Activated CD4-positive, alpha-beta T cell treated with anti-CD3 and anti-CD28 coated beads, Interleukin-2, amount 50 U/mL, for 16 hours (primary cell): ENCODE measurements at regions not wholly inside any gene's neighbourhood (a gene's known extent, or its start where the extent isn't known, plus 50 kb on each side); places are given as distances from the start of the nearest gene placed in this dataset.
"Not testable (repeated sequence)": the region's sequence is repeated elsewhere in the genome, so short reads cannot be mapped to it uniquely, and the experiment has no call there.

ENCODE experiments used
- DNase-seq: peaks from one replicate; pipeline ENCODE4 v3.0.0-alpha.2; 2020

DNA sequence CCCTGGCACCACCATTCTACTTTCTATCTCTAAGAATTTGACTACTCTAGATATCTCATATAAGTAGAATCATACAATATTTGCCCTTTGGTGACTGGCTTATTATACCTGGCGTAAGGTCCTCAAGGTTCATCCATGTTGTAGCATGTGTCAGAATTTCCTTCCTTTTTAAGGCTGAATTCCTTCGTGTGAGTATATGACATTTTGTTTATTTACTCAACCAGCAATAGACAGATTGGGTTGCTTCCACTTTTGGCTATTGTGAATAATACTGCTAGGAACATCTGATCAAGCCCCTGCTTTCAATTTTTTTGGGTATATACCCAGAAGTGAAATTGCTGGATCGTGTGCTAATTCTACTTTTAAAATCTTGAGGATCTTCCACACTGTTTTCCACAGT is 232.8 kb upstream of the MCHR2 start:
- no peak for DNase-seq

DNA sequence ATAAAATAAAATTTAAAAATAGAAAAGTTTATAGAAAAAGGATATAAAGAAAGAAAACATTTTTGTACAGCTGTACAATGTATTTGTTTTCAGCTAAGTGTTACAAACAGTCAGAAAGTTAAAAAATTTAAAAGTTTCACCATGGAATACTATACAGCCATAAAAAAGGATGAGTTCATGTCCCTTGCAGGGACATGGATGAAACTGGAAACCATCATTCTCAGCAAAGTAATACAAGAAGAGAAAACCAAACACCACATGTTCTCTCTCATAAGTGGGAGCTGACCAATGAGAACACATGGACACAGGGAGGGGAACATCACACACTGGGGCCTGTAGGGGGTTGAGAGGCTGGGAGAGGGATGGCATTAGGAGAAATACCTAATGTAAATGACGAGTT is 229.9 kb upstream of the MCHR2 start:
- DNase-seq, result not testable (repeated sequence)

DNA sequence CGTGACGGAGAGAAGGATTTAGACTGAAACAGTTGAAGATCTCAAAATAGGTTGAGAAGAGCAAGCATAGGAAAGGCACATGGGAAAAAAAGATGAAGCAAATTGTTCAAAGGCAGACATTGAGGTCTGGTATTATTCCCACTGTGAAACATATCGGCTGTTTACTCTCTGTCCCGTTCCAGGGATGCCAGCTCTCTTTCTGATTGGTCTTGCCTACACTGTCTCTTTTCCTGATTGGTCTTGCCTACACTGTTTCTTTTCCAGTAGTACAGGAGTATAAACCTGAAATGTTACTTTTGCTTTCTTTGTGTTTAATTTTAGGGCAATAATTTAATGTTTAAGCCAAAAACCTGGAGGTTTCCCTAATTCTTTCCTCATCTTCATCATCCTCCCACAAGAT is 226.5 kb upstream of the MCHR2 start:
- no peak for DNase-seq

DNA sequence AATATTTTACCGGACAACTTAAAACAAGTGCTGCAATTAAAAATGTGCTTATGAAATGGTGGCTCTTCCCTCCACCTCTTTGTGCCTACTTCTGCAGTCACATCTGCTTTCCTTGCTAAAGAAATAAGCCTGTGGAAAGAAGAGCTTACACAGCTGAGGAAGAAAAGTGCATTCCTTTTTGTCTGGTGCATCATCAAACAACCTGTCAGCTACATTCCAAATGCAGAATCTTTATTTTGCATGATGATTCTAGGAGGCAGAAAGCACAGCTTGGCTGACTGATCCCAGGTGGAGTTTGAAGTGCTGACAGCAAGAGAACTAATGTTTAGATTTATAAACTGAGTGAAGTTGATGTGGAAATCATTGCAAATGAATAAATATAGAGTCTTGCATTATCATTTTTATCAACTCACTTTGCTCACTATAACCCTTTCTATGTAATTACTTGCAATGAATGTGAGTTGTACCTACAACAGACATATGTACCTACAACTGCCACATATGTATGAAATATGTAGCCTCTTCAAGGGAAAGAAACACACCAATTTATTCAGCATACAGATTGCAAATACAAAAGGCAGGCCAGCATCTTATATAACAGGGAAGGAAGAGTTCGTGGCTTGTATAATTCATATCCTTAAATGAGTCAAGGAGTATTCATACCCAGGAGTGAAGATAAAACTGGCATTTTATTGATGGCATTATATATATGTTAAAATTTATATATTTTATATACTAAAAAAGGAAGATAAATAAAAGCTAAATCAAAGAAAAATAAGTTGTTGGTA is 223.4 kb upstream of the MCHR2 start:
- DNase-seq, result no peak

DNA sequence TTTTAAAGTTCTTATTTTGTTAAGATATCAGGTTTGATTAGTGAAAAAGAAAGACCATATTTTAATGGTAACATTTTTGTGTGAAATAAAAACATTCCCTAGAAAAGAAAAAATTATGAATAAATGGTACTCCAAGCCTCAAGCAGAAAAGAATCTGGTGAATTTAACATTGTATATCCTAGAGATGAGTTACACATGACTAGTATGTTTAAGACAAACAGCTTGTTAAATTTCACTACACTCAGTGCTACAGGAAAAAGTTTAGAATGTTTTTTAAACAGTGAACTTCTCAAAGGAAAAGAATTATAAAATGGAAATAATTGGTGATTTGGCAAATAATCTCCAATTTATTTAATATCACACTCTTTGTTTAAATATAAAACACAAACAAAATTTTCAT is 222.7 kb upstream of the MCHR2 start:
- DNase-seq, result no peak

DNA sequence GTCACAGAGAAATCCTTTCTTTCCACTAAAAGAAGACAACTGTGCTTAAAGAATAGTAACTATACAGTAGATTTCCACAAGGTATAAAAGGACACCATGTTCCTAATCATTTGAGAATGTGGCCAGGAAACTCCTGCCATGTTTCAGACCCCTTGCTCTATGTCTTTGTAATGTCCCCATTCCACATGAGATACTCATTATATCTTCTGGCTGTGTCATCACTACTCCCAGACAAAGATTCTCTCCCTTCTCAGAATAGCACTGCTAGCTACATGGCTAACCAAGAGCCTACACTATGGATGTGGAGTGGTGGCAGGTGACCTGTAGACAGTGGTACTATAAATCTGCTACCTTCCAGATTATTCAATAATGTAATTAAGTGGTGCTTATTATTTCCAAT is 218.1 kb upstream of the MCHR2 start:
- no peak for DNase-seq

DNA sequence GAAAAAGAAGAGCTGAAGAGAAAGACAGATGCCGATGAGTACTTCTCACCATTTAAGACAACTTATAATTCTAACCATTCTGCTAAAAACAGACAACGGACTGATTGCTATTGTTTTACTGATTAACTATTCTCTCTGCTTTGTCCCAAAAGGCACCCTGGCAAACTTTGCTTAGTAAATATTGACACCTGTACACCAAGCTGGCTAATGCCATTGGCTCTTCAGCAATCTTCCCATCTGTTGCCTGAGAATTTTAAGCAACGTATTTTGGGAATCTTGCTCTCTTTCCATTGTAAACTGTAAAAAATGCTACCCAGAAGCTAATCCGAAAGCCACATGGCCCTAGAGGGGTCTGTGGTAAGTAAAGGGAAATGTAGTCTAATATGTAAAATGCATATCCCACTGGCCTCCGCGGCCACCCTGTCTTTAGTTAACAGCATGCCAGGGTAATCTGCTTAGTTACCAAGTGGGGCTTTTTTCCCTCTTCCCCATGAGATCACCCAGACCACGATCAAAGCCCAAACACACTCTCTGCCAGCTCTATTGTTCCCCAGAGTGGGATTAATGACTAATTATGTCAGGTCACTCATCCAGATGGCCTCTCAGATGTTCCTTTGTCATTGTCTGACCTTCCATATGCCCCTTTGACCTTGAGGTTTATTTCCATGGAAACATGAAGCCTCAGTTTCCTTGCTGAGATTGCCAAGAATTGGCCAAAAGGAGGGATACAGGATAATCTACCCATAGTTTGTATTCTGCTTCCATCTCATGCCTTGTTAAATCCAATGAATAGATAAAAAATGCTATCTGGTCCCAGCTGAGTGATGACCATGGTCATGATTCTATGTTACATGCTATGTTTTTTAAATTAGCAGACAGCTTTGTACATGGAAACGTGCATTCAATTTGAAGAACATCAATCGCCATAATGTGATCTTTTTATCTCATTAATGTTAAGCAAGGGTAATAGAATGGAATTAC is 216.4 kb upstream of the MCHR2 start:
- DNase-seq, result no peak

DNA sequence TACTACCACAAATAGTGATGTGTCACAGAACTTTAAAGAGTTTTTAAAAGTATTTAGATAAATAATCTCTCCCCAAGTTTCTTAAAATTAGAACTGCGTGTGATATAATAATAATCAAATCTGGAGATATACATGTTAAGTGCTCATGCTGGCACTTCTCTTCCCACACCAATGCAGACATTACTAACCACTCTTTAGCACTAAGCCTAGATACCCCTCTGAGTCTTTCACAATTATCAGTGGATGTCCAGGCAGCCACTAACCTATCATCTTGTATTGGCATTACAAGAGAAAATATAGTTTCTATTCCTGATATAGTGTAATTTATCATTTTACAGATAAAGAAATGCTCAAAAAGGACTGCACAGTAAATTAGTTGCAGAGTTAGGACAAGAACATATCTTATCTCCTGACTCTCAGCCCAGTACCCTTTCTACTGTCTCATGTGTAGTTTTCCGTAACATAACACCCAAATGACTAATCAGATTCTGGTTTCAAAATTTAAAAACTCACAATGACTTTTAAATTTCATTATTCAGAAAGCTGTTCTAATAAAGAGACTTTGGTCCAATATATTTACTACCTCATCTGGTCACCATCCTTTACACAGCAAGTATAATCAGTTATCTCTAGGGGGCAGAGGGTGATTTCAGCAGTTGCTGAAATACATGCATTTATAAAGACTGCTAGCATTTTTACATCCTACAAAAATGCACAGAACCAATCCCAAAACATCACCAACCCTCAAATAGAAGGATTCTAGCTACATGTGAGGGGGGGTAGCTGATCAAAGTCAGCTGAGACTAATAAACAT is 215.5 kb upstream of the MCHR2 start:
- no peak for DNase-seq

DNA sequence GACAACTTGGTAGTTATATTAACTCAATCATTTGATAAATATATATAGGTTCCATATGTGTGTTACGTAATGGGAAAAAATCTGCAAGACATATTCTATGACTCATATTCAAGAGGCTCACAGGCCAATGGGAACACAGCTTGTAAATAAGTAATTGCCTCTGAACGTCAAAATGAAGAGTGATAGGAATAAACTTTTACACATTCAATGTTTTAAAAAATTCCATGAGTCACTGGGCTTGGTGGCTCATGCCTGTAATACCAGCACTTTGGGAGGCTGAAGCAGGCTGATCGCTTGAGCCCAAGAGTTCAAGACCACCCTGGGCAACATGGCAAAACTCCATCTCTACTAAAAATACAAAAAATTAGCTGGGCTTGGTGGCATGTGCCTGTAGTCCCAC is 209.4 kb upstream of the MCHR2 start:
- DNase-seq, result no peak

DNA sequence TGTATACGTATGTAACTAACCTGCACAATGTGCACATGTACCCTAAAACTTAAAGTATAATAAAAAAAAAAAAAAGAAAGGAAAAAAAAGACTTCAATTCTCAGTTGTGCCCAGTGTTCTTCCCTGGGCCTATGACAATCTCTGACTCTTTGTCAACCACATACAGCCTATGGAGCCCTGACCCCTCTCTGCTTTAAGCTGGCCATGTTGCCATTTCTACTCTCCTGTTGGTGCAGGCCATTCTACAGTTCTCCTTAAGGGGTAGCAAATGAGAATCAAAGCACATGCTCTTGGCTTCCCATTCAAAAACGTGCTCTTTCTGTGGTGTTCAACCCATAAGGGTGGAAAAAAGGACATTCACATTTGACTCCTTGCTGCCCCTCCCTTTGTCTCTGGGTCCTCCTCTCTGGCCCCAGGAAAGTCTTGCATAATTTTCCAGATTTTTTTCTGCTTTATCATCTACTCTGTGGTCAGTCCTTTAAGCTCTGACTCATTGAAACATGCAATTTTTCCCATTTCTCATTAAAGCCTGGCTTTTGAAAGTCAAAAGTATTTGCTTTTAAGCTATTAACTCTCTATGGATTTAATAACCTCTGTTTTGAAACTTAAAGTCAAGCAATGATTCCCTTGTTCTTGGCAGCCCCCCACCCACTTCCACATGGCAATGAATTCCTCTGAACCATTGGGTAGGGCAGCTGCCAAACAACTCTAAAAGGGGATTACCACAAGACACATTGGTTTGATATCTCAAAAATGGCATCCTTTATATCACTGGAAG is 208.6 kb upstream of the MCHR2 start:
- DNase-seq, result no peak

DNA sequence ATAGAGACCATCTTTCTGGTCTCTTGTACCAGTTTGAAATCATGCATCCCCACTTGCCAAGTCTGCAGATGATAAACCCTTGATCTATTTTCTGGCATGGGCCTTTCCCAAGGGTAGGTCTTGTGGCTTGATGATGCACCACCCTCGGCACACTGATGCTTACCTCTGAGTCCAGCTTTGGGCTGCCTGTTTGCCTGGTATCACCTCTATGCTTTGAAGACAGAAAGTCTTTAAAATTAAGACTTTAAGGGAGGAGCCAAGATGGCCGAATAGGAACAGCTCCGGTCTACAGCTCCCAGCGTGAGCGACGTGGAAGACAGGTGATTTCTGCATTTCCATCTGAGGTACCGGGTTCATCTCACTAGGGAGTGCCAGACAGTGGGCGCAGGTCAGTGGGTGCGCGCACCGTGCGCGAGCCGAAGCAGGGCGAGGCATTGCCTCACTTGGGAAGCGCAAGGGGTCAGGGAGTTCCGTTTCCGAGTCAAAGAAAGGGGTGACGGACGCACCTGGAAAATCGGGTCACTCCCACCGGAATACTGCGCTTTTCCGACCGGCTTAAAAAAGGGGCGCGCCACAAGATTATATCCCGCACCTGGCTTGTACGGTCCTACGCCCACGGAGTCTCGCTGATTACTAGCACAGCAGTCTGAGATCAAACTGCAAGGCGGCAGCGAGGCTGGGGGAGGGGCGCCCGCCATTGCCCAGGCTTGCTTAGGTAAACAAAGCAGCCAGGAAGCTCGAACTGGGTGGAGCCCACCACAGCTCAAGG is 202.4 kb upstream of the MCHR2 start:
- DNase-seq, result not testable (repeated sequence)

DNA sequence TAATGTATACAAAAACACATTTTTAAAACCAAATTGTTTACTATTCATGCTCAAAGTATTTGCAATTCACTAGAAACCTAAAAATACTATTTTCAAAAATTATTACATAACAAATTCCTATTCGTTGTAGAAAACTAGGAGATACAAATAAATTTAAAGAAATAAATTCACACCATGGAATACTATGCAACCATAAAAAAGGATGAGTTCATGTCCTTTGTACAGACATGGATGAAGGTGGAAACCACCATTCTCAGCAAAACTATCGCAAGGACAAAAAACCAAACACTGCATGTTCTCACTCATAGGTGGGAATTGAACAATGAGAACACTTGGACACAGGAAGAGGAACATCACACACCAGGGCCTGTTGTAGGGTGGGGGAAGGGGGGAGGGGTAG is 201.2 kb upstream of the MCHR2 start:
- DNase-seq, result not testable (repeated sequence)

DNA sequence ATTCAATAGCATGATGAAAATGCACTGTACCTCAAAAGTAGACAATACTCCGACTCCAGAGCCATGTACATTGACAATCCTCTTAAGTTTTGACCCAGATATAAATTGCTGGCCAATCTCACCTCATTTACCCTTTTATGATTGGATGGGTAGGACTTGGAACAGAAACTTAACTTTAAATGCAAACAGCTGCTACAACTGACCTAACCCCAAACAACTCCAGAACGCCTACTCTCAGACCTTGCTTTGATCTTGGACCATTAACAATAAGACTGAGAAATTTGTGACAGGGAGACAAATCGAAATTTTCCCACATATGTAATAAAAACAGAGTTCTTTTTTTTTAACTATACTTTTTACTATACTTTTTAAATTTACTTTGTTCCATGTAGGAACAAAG is 200.5 kb upstream of the MCHR2 start:
- DNase-seq, result no peak

DNA sequence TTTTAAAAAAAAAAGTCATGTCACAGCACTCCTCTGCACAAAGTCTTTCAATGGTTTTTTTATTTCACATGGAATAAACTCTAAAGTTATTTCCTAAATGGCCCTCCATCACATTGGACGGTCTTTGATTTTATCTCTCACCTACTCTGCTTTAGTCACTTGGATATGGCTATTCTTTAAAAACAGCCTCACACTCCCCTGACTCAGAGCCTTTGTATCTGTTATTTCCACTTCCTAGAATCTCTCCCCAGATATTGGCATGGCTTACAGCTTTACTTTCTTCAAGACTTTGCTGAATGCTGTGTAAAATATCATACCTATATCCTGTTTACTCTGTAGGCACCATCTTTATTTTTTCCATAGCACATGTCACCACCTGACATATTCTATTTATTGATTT is 194.7 kb upstream of the MCHR2 start:
- no peak for DNase-seq

DNA sequence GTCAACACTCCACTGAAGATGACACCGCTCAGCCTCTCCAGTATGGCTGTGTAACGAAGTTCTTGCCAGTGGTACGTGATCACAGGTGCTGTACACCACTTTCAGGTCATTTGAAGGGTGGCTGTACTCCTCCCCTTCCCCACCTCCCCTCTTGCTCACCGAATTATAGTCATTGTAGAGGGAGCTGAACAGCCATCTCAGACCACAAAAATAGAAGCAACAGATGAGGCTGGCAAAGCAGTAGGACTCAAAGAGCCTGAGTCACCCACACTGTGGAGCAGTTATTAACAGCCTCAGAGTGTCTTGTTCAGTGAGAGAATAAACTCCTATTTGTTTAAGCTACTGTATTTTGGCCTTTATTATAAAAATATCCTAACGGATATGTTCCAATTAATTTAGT is 192.5 kb upstream of the MCHR2 start:
- no peak for DNase-seq

DNA sequence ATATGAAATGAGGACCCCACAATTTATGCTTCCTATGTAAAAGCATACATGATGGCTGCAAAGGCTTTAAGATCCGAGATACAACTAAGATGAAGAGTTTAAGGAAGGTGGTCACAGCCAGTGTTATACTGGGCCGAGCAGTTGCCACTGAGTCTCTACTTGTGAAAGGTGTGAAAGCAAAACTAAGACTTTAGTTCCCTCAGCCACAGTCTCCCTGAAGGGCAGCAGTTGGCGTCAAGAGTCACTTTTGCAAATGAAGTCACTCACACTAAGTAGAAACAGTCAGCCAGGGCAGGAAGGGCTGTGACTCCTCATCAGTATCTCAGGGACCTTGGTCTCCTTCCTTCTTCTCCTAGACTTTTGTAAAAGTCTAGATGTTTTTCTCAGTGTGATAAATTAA is 191.6 kb upstream of the MCHR2 start:
- DNase-seq, result peak; percentile 21

DNA sequence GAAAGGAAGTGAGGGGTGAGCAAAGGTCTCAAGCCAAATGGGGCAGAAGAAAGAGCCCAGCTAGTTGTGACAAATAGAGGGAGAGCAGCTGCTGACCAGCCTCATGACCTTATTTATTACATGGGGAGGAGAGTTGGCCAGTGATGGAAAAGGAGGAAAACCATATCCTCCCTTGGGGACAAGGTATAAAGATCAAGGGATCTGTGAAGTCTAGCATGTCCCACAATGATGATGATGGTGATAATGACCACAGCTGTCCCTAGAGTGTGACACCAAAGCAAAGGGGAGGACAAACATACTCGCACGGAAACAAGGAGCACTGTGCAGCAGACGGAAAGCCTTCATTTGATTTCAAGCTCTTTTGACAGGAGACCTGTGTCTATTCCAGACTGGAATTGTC is 190.4 kb upstream of the MCHR2 start:
- DNase-seq, result no peak

DNA sequence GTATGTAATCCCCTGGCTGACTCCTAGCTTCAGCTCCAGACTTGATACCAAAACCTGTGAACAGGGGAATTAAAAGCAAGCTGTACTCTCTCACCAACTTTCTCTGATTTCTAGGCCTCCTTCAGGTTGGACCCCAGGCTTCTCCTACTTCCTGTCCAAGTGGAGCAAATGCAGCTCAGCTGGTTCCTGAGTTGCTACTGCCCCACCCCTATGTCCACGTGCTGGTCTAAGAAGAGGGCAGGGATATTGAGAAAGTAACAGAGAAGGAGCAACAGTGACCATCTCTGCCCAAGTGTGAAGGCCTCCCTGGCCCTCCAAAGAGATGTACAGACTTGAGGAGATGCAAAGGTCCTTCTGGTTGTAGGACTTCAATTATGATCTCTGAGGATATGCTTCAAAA is 188.3 kb upstream of the MCHR2 start:
- no peak for DNase-seq

DNA sequence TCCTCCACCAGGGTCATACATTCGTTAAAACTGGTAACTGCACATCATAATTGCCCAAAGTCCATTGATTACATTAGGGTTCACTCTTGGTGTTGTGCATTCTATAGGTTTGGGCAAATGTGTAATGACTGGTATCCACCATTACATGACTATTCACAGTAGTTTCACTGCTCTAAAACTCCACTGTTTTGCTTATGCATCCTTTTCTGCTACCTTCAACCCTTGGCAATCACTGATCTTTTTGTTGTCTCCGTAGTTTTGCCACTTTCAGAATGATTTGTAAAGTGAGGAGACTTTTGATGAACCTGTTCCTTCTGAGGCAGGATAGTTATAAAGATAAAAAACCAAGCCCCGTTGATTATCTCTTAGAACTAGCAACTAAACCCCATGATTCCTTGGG is 187.3 kb upstream of the MCHR2 start:
- DNase-seq, result peak; percentile 48

DNA sequence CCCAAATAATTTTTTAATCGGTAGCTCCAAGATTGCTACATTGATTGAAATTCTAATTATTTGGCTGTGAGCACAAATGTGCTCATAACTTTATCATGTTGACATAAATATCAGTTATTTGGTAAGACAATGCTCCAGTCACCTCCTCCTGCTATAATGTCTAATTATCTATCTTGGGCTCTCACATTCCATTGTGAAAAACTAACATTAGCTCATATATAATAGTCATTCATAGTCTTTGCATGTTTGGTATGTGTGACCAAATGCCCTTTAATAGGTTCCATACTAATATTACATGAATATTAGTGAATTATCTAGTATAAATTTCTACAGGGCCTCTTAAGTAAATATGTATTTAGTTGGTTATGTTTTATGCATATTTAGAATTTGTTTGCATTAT is 185.6 kb upstream of the MCHR2 start:
- DNase-seq, result no peak

DNA sequence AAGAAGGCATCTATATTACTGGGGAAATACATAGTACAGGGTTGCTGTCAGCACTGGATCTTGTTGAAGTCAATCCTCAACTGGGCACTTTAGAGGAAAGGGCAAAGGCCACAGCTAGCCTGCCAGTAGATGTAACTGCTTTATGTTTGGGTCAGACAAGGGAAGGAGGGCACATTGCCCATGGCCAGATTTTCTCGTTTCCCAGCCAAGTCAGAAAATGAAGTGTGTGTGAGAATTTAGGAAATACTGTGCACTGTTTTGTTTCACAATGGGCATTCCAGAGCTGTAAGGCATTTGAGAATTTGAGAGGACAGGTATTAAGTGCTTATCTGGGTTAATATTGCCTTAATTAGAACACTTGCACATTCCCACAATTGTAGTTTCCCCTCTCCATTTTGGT is 183.9 kb upstream of the MCHR2 start:
- no peak for DNase-seq
